ENCODE measurements at regions not wholly inside any gene's neighbourhood (a gene's known extent, or its start where the extent isn't known, plus 50 kb on each side); places are given as distances from the start of the nearest gene placed in this dataset.

GRCh38 chr14:54278087-54278486, 118.7 kb upstream of the CDKN3 start:
- Histone ChIP-seq H3K9ac (ENCODE audit: control insufficient read depth, extremely low read depth, insufficient read depth, low read length) (no peak overlapping the region), H3K27ac (ENCODE audit: control insufficient read depth, insufficient read depth, low read length) (no peak overlapping the region), H3K36me3 (ENCODE audit: control insufficient read depth in 2 of 2, extremely low read depth in 1 of 2, insufficient read depth in 2 of 2, low read length in 2 of 2) (no peaks in the 10 kb centered on the region), H3K4me1 (ENCODE audit: control insufficient read depth, extremely low read depth, insufficient read depth, low read length) (no peaks in the 10 kb centered on the region), H2AFZ (ENCODE audit: control insufficient read depth, low read length) (no peak overlapping the region), H3K79me2 (ENCODE audit: control insufficient read depth, insufficient read depth, low read length) (no peaks in the 10 kb centered on the region), H3K9me1 (ENCODE audit: control insufficient read depth, extremely low read depth, insufficient read depth, low read length) (no peaks in the 10 kb centered on the region), H3K4me3 (ENCODE audit: control insufficient read depth in 2 of 3, extremely low read depth in 1 of 3, insufficient read depth in 2 of 3, low read depth in 1 of 3, low read length in 3 of 3) (no peak overlapping the region), H3K9me3 (ENCODE audit: control insufficient read depth, low read depth, low read length) (no peaks in the 10 kb centered on the region), H3K27me3 (ENCODE audit: control insufficient read depth, extremely low read depth, insufficient read depth, low read length) (no peaks in the 10 kb centered on the region), H4K20me1 (ENCODE audit: control insufficient read depth, extremely low read depth, insufficient read depth, low read length) (no peaks in the 10 kb centered on the region), H3K4me2 (ENCODE audit: control insufficient read depth, extremely low read depth, insufficient read depth, low read depth, low read length) (no peak overlapping the region)
- DNase-seq (ENCODE audit: low read depth, low spot score) (no peak), FAIRE-seq (no peak)
- TF ChIP-seq EZH2 (IDR thresholded peaks at IDR 0.05; ENCODE audit: low read length): no peak
- TF ChIP-seq, protein P1, sequence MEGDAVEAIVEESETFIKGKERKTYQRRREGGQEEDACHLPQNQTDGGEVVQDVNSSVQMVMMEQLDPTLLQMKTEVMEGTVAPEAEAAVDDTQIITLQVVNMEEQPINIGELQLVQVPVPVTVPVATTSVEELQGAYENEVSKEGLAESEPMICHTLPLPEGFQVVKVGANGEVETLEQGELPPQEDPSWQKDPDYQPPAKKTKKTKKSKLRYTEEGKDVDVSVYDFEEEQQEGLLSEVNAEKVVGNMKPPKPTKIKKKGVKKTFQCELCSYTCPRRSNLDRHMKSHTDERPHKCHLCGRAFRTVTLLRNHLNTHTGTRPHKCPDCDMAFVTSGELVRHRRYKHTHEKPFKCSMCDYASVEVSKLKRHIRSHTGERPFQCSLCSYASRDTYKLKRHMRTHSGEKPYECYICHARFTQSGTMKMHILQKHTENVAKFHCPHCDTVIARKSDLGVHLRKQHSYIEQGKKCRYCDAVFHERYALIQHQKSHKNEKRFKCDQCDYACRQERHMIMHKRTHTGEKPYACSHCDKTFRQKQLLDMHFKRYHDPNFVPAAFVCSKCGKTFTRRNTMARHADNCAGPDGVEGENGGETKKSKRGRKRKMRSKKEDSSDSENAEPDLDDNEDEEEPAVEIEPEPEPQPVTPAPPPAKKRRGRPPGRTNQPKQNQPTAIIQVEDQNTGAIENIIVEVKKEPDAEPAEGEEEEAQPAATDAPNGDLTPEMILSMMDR (optimal IDR thresholded peaks at IDR 0.05 in 1 of 3, IDR thresholded peaks at IDR 0.05 in 1 of 3, conservative IDR thresholded peaks at IDR 0.05 in 1 of 3; ENCODE audit: extremely low read depth in 1 of 3, insufficient read depth in 2 of 3, low read length in 3 of 3): no peak
- dilution Hi-C loops (cut with MboI; ENCODE audit: extremely low pct_ligation_motif_present, low sequenced_read_pairs): no loop called here

DNA sequence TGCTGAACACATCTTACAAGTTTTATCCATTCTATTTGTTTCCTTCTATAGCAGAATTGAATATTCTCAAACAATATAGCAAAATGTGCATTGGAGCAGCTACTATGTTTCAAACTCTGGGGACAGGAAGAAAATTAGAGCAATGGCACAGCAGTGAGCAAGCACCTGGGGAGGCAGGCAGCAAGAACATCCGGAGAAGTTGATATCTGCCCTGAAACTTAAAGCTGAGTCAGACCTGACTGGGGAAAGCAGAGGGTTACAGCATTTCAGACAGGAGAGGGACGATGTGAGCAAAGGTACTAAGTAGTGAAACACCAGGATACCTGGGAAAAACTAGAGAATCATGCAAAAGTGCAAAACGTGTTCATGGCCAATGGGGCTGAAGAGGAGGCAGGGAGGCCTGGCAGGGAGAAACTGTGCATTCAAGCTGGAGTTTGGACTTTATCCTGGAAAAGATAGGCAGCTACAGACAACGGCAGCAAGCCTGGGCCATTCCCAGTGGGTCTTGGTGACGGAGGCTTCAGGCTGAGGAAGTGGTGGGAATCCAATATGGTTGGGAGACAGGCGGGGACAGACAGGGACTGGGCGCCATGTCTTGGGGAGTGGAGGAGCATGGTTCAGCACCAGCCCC, 118.0 kb upstream of the CDKN3 start:
- peak; percentile 9 for FAIRE-seq
- no peak overlapping the region for H2AFZ ChIP-seq (ENCODE audit: control insufficient read depth, low read length)
- no peak for DNase-seq (ENCODE audit: low read depth, low spot score)
- TF ChIP-seq, protein P1 (optimal IDR thresholded peaks at IDR 0.05 in 1 of 3, IDR thresholded peaks at IDR 0.05 in 1 of 3, conservative IDR thresholded peaks at IDR 0.05 in 1 of 3; ENCODE audit: extremely low read depth in 1 of 3, insufficient read depth in 2 of 3, low read length in 3 of 3): no peak
- no peak for TF ChIP-seq EZH2 (IDR thresholded peaks at IDR 0.05; ENCODE audit: low read length)
- H3K4me3 ChIP-seq (ENCODE audit: control insufficient read depth in 2 of 3, extremely low read depth in 1 of 3, insufficient read depth in 2 of 3, low read depth in 1 of 3, low read length in 3 of 3): no peak overlapping the region
- no peaks in the 10 kb centered on the region for H3K36me3 ChIP-seq (ENCODE audit: control insufficient read depth in 2 of 2, extremely low read depth in 1 of 2, insufficient read depth in 2 of 2, low read length in 2 of 2)
- no peaks in the 10 kb centered on the region for H3K4me1 ChIP-seq (ENCODE audit: control insufficient read depth, extremely low read depth, insufficient read depth, low read length)
- H3K9me3 ChIP-seq (ENCODE audit: control insufficient read depth, low read depth, low read length): no peaks in the 10 kb centered on the region
- H3K9ac ChIP-seq (ENCODE audit: control insufficient read depth, extremely low read depth, insufficient read depth, low read length): no peak overlapping the region
- no peaks in the 10 kb centered on the region for H3K79me2 ChIP-seq (ENCODE audit: control insufficient read depth, insufficient read depth, low read length)
- H3K9me1 ChIP-seq (ENCODE audit: control insufficient read depth, extremely low read depth, insufficient read depth, low read length): no peaks in the 10 kb centered on the region
- no peaks in the 10 kb centered on the region for H3K27me3 ChIP-seq (ENCODE audit: control insufficient read depth, extremely low read depth, insufficient read depth, low read length)
- dilution Hi-C loops (cut with MboI; ENCODE audit: extremely low pct_ligation_motif_present, low sequenced_read_pairs): no loop called here
- H3K27ac ChIP-seq (ENCODE audit: control insufficient read depth, insufficient read depth, low read length): no peak overlapping the region
- no peak overlapping the region for H3K4me2 ChIP-seq (ENCODE audit: control insufficient read depth, extremely low read depth, insufficient read depth, low read depth, low read length)
- H4K20me1 ChIP-seq (ENCODE audit: control insufficient read depth, extremely low read depth, insufficient read depth, low read length): no peaks in the 10 kb centered on the region
